ENCODE measurements at regions not wholly inside any gene's neighbourhood (a gene's known extent, or its start where the extent isn't known, plus 50 kb on each side); places are given as distances from the start of the nearest gene placed in this dataset.
"Not testable (repeated sequence)": the region's sequence is repeated elsewhere in the genome, so short reads cannot be mapped to it uniquely, and the experiment has no call there.

- no peak overlapping the region for H3K9ac ChIP-seq (ENCODE audit: low read depth, low read length)
Observed at GRCh38 chr2:13694673-13695072, 937.8 kb upstream of the LRATD1 start.

DNA sequence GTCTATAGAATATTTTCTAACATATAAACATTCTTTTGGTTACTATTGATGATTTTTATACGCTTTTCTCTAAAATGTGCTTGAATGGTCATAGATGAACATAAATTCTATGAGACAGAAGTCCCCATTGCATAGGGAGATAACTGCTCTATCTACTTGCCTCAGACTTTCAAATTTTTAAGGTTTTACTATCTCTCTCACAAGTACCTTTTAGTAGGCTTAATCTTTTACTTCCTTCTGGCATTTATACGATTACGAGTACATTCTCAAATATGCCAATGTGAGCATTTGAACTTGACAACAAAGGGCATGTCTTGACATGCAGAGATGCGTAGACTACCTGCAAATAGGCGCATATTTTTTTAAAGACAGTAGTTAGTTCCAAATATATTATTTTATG, 935.9 kb upstream of the LRATD1 start:
- ATAC-seq (ENCODE audit: insufficient read depth, low read depth) (no peak), DNase-seq (no peak)
- H3K4me1 ChIP-seq (ENCODE audit: insufficient read depth, low read length): no peaks in the 10 kb centered on the region
- H3K36me3 ChIP-seq (ENCODE audit: insufficient read depth, low read length): no peaks in the 10 kb centered on the region
- H3K9me3 ChIP-seq (ENCODE audit: insufficient read depth, low read length, severe bottlenecking): no peaks in the 10 kb centered on the region
- no peak for TF ChIP-seq EZH2 (IDR thresholded peaks at IDR 0.05; ENCODE audit: borderline replicate concordance, low read depth, low read length, severe bottlenecking)
- H3K79me2 ChIP-seq (ENCODE audit: insufficient read depth, low read length): no peaks in the 10 kb centered on the region
- no peaks in the 10 kb centered on the region for H4K20me1 ChIP-seq (ENCODE audit: insufficient read depth, low read length)
- no peak overlapping the region for H3K4me2 ChIP-seq (ENCODE audit: insufficient read depth, low read length)
- no peak overlapping the region for H3K9ac ChIP-seq (ENCODE audit: low read depth, low read length)
- no peak overlapping the region for H2AFZ ChIP-seq (ENCODE audit: low read depth, low read length)
- no peak overlapping the region for H3K27ac ChIP-seq (ENCODE audit: low read length)
- H3K4me3 ChIP-seq (ENCODE audit: low read depth in 1 of 2, low read length in 2 of 2): no peak overlapping the region
- H3K27me3 ChIP-seq (ENCODE audit: insufficient read depth, low read length, poor library complexity): no peaks in the 10 kb centered on the region

More at GRCh38 chr2:13694673-13695072, 937.8 kb upstream of the LRATD1 start:
- Histone ChIP-seq H4K20me1 (ENCODE audit: insufficient read depth, low read length) (no peaks in the 10 kb centered on the region), H3K4me1 (ENCODE audit: insufficient read depth, low read length) (no peaks in the 10 kb centered on the region), H3K4me2 (ENCODE audit: insufficient read depth, low read length) (no peak overlapping the region), H3K4me3 (ENCODE audit: low read depth in 1 of 2, low read length in 2 of 2) (no peak overlapping the region), H3K36me3 (ENCODE audit: insufficient read depth, low read length) (no peaks in the 10 kb centered on the region), H3K9me3 (ENCODE audit: insufficient read depth, low read length, severe bottlenecking) (no peaks in the 10 kb centered on the region), H3K27ac (ENCODE audit: low read length) (no peak overlapping the region), H3K27me3 (ENCODE audit: insufficient read depth, low read length, poor library complexity) (no peaks in the 10 kb centered on the region), H3K79me2 (ENCODE audit: insufficient read depth, low read length) (no peaks in the 10 kb centered on the region), H2AFZ (ENCODE audit: low read depth, low read length) (no peak overlapping the region)
- TF ChIP-seq, protein P1, sequence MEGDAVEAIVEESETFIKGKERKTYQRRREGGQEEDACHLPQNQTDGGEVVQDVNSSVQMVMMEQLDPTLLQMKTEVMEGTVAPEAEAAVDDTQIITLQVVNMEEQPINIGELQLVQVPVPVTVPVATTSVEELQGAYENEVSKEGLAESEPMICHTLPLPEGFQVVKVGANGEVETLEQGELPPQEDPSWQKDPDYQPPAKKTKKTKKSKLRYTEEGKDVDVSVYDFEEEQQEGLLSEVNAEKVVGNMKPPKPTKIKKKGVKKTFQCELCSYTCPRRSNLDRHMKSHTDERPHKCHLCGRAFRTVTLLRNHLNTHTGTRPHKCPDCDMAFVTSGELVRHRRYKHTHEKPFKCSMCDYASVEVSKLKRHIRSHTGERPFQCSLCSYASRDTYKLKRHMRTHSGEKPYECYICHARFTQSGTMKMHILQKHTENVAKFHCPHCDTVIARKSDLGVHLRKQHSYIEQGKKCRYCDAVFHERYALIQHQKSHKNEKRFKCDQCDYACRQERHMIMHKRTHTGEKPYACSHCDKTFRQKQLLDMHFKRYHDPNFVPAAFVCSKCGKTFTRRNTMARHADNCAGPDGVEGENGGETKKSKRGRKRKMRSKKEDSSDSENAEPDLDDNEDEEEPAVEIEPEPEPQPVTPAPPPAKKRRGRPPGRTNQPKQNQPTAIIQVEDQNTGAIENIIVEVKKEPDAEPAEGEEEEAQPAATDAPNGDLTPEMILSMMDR (IDR thresholded peaks at IDR 0.05; ENCODE audit: borderline replicate concordance, extremely low read depth, low read length, poor library complexity, severe bottlenecking): no peak
- no peak for TF ChIP-seq EZH2 (IDR thresholded peaks at IDR 0.05; ENCODE audit: borderline replicate concordance, low read depth, low read length, severe bottlenecking)
- no peak for DNase-seq
- no peak for ATAC-seq (ENCODE audit: insufficient read depth, low read depth)

DNA sequence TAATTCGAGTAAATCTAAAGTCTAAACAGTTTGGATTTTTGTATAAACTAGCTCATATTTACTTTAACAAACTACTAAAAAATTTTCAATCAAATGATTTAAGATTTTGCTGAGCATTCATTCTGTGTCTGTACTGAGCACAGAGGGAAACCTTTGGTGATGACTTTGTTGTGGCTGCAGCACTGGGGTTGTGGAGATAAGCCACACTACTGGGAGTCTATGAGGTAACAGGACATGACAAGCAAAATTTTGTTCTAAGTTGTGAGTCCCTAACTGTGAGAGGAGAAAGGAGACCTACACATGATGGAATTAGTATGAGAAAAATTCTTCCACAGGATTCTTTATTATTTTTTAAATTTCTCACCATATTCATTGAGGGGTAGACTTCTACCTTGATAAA, 933.7 kb upstream of the LRATD1 start:
- Histone ChIP-seq H3K9ac (ENCODE audit: low read depth, low read length) (no peak overlapping the region), H3K27ac (ENCODE audit: low read length) (no peak overlapping the region), H3K36me3 (ENCODE audit: insufficient read depth, low read length) (no peaks in the 10 kb centered on the region), H3K4me2 (ENCODE audit: insufficient read depth, low read length) (no peak overlapping the region), H2AFZ (ENCODE audit: low read depth, low read length) (no peak overlapping the region), H3K9me3 (ENCODE audit: insufficient read depth, low read length, severe bottlenecking) (no peaks in the 10 kb centered on the region), H3K4me1 (ENCODE audit: insufficient read depth, low read length) (no peaks in the 10 kb centered on the region), H3K27me3 (ENCODE audit: insufficient read depth, low read length, poor library complexity) (no peaks in the 10 kb centered on the region), H3K4me3 (ENCODE audit: low read depth in 1 of 2, low read length in 2 of 2) (no peak overlapping the region), H3K79me2 (ENCODE audit: insufficient read depth, low read length) (no peaks in the 10 kb centered on the region), H4K20me1 (ENCODE audit: insufficient read depth, low read length) (no peaks in the 10 kb centered on the region)
- peak; percentile 58; the same call in 1 of the 3 replicates for ATAC-seq (ENCODE audit: insufficient read depth, low read depth)
- peak; percentile 9 for DNase-seq
- no peak for TF ChIP-seq EZH2 (IDR thresholded peaks at IDR 0.05; ENCODE audit: borderline replicate concordance, low read depth, low read length, severe bottlenecking)
- TF ChIP-seq, protein P1 (IDR thresholded peaks at IDR 0.05; ENCODE audit: borderline replicate concordance, extremely low read depth, low read length, poor library complexity, severe bottlenecking): no peak

- not testable (repeated sequence) for H3K9me3 ChIP-seq (ENCODE audit: insufficient read depth, low read length, severe bottlenecking); H2AFZ ChIP-seq (ENCODE audit: low read depth, low read length); DNase-seq; H3K4me2 ChIP-seq (ENCODE audit: insufficient read depth, low read length); ATAC-seq (ENCODE audit: insufficient read depth, low read depth); H3K27ac ChIP-seq (ENCODE audit: low read length); H4K20me1 ChIP-seq (ENCODE audit: insufficient read depth, low read length); H3K79me2 ChIP-seq (ENCODE audit: insufficient read depth, low read length); H3K27me3 ChIP-seq (ENCODE audit: insufficient read depth, low read length, poor library complexity); H3K4me1 ChIP-seq (ENCODE audit: insufficient read depth, low read length); H3K36me3 ChIP-seq (ENCODE audit: insufficient read depth, low read length); H3K4me3 ChIP-seq (ENCODE audit: low read depth in 1 of 2, low read length in 2 of 2); H3K9ac ChIP-seq (ENCODE audit: low read depth, low read length)
Observed at GRCh38 chr2:13699939-13700338, 932.6 kb upstream of the LRATD1 start.
